HG03139 (cell line): ENCODE measurements at regions not wholly inside any gene's neighbourhood (a gene's known extent, or its start where the extent isn't known, plus 50 kb on each side); places are given as distances from the start of the nearest gene placed in this dataset.

Experiments used
- ATAC-seq: cut with Tn5 transposase; IDR thresholded peaks from one replicate; pipeline ENCODE4 v1.9.1; 2021; ENCODE audit not compliant: unreplicated experiment

DNA sequence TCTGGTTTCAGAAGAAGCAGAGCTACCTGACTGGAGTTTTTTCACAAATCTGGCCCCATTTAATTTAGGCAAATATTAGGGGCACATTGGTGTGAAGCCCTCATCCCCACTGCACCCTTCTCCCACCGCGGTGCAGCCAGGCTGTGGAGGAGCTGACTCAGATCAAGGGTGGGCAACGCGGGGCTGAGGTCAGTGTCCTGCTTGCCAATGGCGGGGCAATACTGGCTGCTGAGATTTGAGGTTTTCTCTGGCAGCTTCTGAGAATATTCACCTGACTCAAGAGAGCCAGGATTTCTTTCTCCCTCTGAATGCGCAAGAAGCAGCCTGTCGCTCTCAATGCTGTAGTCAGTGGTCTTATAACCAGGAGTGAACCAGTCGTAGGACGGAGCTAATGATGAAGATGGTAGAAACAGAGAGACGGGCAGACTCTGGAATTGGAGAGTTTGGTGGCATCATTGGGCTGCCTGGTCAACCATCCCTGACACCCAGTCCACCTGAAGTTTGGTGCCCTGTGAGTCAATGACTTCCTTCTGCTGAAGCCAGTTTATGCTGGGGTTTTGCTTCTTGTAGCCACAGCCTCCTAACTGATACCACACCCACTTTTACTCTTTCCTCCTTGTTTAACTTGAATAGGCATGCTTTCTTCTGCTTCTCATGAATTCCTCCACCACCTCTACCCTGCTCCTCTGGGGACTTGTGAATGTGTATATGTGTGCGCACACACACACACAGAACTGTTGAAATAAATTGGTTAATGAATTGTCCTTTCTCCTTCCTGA, 123.7 kb upstream of the CTBP2 start:
- ATAC-seq = no peak

DNA sequence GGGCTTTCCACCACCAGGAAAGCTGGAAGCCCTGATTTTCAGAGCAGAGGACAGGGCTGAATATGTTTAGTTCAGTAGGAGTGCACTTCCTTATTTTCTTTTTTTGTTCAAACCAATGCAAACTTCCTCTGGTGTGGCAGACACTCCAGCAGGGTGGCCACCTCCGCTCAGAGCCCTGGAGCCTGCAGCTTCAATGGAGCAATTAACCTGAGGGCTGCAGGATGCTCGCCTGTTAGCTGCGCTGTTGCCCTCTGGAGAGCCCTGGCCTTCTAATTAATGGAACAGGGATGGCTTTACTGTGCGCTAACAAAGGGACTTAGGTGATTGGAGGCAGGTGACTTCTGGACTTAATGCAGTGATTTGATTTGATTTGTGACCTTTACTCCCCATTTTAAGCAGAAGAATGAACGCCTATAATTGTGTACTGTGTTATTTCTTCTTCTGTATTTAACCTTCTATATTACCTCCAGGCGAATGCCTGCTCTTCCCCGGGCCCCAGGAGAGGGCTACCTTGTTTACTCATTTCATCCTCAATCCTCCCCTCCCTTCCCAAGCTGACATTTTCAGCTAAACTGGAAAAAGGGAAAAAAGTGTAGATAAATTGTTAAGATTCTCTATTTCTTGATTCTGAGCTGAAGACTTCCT, 123.0 kb upstream of the CTBP2 start:
- no peak for ATAC-seq

DNA sequence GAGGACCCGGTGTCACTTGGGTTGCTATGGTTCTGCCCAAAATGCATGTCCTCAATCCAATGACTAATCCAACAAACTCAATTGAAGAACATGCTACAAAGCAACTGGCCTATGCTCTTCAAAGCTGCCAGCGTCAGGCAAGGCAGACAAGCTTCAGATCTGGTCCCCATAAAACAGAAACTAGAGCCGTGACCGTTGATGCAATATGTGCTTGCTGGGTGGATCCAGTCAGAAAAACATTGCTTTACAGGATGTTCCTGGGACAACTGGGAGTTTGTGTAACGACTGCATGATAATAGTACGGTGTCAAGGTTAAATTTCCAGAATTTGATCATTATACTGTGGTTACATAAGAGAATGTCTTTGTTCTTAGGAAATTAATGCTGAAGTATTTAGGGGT, 120.7 kb upstream of the CTBP2 start:
- ATAC-seq = no peak

DNA sequence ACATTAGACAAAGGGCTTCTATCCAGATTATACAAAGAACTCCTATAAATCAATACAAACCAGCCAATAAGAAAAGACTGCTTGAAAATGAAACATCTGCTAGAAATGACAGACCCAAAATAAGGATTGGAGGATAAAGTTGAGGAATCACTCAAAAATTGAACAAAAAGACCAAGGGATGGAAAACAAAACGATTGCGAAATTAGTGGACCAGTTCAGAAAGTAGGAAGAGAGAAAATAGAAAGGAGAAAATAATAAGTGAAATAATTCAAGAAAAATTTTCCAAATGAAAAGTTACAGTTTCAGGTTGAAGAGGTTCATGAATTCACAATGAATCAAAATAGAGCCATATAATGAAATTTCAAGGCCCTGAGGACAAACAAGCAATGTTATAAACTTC, 115.8 kb upstream of the CTBP2 start:
- no peak for ATAC-seq

DNA sequence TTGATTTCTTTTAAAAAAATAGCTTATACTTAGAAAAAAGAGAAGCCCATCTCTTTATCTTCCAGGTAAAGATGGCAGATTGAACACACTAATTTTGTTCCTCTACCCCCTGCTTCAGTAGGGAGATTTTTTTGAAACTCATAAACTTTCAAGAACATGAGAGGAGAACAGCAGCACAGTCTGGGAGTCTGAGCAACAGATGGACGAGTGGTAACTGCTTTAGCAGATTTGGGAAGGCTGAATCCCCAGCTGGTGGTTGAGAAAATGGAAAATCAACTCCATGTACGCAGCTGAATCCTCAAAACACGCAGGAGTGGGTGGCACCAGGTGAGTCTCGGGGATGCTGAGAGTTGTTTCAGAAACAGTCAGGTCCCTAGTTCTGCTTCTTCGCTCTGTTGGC, 114.6 kb upstream of the CTBP2 start:
- ATAC-seq = no peak

DNA sequence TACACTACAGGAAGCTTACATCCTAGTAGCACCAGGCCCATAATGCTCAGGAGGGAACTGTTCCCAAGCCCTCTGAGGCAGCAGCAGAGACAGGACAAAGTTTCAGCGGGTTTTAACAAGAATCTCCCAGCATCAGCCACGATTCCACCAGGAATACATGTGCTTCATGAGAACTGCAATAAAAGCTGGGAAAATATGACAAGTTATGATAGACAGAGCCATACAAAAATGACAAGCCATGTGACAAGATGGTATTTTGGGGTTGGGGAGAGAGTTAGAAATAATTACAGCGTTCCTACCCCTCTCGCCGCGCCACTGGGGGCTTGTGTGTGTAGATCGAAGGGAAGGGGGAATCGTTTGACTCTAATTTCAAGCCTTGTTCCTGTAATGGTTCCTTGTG, 112.7 kb upstream of the CTBP2 start:
- no peak for ATAC-seq

DNA sequence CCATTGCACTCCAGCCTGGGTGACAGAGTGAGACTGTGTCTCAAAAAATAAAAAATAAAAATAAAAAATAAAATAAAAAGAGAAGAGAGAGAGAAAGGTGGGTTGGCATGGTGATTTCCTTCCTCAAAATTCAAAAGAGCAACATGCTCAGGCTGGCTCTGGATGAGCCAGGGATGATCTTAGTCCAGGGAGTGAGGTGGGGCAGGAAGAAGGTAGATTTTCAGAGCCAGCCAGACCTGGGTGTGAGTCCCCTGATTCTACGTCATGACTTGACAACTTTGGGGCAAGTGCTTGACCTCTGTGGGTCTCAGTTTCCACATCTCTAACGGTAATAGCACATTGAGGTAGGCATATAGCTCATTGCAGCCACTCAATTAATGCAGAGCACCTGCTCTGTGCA, 109.4 kb upstream of the CTBP2 start:
- no peak for ATAC-seq

DNA sequence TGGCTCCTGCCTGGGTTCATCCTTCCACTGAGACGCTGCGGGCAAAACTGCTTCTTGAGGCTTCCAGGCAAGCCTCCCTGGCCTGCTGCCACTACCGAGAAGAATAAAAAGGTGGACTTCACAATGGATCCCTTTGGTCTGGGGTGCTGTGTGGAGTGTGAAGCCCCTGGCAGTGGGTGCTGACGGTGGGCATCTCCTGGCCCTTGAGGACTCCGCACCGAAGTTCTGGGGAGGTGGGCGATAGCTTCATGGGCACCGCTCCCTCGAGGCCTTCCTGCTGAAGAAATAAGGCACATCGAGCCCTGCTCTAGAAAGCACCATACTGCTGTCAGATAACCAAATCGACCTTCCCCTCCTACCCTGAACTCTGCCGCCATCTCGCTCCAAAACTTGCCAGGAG, 106.6 kb upstream of the CTBP2 start:
- ATAC-seq = no peak

DNA sequence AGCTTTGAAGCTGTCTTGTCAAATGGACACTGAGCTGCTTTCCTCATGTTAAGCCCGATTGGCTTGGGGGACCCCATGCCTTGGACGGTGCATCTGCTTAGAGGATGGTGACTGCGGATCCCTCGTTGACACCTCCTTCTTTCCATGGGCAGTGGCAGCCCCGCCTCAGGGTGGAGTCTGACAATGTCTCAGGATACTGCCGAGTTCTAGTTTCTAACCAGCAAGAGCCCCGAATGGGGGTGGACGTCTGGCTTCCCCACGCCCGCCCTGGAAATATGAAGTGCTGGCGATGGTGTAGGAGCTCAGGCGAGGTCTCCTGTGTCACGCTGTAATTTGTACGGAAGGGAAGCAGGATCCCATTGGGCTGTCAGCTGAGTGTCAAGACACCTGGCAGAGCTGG, 106.2 kb upstream of the CTBP2 start:
- no peak for ATAC-seq

DNA sequence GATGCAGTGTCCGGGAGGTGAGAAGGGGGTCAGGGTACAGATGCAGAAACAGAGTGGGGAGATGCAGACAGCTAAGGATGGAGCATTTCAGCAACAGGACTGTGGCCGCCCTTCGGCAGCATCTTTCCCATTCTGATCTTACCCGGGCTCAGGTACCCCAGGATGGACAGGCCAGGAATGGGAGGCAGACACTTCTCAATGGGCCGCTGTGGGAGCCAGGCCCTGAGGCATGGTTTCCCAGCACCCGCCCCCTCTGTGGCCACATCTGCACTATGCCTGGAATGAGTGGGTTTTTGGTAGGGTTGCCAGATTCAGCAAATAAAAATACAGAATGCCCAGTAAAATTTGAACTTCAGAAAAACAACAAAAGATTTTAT, 105.2 kb upstream of the CTBP2 start:
- no peak for ATAC-seq

DNA sequence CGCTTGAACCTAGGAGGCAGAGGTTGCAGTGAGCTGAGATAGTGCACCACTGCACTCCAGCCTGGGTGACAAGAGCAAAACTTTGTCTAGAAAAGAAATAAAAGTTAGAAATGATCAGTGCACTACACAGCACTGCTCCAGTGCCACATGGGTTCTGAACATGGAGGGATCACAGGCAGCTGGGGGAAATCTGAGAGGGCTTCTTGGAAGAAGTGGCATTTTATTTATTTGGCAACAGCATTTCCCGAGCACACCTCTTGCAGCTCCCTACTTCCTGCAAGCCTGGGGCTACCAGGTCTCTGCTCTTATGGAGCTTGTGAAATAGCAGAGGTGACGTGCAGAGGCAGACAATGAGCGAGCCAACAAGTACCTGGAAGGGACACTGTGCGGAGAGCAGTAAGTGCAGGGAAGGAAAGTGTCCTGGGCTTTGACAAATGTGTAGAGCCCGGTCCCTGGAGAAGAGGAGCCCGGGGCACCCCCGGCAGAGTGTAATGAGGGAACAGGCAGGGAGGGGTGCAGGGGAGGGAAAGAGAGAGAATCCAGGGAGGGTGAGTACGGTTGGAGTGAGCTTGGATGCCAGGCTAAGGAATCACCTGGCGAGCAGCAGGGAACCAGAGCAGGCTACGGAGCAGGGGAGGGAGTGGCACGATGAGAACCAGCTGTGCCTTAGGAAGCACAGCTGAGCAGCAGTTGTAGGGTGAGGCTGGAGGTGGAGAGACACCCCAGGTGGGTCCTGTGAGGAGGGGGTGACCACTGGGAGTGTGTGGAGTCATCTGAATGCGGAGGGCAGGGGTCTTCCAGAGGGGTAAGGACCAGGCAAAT, 104.6 kb upstream of the CTBP2 start:
- no peak for ATAC-seq

DNA sequence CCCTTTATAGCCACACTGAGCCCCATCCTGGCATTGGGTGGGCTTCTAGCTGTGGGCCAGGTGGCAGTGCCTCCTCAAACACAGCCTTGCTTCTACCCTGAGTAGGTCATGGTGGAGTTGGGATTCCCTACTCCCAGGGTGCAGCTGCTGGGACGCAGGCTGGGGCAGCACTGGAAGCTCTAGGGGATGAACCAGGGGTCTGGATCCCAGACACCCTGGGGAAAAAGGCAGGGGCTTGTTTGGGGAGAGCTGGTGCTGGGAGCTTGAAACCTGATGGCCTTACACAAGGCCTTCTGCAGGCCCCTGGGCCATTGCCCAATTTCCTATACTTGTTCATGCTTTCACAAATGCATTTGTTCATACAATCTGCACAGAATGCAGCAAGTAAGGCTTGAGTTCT, 103.7 kb upstream of the CTBP2 start:
- ATAC-seq = no peak

DNA sequence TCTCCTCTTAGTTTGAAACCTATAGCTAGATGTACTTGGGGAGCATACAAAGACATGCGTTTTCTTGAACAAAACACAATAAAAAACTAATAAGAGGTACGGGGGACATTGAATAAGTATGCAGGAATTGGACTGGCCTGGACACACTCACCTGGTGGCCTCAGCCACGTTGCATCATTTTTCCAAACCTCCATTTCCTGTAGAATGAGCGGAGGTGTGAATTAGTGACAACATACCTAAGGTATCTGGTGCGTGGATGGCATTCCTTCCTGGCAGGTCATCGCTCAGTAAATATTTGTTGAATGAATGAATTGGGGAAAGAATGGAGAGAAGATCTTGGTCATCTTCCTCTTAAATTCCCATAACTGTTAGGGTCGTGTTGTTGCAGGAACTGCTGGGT, 103.2 kb upstream of the CTBP2 start:
- no peak for ATAC-seq

DNA sequence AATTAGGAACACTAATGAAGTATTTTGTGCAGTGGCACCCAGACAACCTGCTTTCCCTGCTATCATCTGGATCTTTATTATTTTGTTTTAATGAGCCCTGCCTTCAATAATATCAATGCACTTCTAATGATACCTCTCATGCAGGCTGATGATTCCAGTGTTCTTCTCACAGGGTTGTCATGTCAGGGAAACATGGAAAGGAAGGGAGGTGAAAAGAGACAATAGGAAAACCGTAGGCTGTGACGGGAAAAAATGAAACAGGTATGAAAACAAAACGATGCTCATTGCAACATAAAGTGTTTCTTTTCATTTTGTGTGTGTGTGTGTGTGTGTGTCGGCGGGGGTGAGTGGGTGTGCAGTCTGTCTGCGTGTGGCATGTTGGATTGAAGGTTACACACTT, 102.6 kb upstream of the CTBP2 start:
- no peak for ATAC-seq

DNA sequence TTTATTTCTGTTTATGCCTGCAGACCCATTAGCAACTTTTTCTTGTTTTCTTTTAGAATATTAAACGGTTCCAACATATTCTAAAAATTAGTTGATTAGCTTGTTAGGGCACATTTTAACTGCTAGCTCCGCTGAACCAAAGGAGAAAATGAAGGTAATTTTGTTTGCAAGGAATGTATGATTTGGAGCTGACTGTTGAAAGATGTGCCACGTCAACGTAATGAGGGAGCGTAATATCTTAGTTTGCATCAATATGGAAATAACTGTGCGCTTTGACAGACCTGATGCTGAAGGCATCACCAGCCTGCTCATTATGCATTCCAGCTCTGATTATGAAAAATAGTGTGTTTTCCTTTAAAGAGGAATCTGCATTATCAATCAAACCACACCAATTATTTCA, 102.0 kb upstream of the CTBP2 start:
- no peak for ATAC-seq

DNA sequence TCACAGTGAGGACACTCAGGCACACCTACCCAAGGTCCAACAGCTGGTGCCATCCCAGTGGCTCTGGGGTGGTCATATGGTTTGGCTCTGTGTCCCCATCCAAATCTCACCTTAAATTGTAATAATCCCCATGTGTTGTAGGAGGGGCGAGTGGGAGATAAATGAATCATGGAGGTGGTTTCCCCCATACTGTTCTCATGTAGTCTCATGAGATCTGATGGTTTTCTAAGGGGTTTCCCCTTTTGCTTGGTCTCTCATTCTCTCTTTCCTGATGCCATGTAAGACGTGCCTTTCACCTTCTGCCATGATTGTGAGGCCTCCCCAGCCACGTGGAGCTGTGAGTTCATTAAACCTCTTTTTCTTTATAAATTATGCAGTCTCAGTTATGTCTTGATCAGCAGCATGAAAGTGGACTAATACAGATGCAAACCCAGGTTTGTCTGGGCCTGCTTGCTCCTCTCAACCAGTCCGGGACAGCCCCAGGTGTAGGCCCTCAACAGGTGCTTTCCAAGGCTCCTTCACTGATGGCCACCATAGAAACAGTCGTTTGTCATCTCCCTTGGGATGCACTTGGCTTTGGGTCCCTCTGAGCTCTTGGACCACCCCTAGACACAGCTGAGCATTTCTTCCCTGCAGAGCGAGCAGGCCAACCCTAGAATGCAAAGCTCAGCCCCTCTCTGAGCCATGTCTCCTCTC, 101.3 kb upstream of the CTBP2 start:
- no peak for ATAC-seq

DNA sequence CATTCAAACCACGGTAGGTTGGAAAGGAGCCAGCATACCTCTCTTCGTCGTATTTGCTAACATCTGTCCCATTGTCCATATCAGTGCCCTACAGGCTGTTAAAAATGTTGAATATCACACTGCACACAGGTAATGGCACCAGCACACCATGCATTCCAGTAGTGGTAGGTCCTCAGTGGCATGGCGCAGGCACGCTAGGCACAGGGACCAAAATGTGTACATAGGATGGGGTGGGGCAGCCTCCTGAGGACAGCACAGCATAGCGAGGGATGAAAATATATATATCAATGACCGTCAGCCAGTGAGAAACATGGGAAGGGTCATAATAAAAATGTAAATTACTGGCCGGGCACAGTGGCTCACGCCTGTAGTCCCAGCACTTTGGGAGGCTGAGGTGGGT, 99.9 kb upstream of the CTBP2 start:
- ATAC-seq = no peak

DNA sequence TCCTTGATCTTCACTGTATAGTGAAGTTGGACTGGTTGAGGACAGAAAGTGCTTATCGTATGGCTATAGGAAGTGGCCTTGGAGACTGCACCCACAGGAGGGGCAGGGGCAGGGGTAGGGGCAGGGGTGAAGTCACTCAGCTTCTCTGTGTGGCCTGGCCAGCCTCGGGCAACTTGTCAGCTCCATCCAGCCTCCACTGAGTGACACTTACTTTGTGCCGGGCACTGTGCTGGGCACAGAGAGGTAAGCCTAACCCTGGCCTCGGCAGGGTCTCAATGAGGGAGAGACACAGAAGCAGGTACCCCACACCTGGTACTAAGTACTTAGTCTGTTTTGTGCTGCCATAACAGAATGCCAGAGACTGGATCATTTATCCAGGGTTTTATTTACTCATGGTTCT, 99.3 kb upstream of the CTBP2 start:
- no peak for ATAC-seq

DNA sequence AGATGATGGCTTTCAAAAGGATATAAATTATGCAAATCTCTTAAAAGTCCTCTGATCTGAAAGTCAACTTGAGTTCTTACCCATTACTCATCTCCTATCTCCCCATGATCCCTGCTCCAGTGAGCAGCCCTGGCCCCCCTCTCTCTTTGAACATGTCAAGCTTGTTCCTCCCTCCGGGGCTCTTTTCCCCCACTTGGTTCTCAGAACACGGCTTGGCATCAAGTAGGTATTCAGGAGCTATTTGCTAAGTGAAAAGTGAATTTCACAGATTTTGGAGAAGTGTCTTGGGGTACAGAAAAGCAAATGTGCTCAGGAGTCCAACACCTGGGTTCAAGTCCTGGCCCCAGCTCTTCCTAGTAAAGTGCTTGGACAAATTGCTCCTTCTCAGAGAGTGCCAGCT, 98.3 kb upstream of the CTBP2 start:
- ATAC-seq = no peak

DNA sequence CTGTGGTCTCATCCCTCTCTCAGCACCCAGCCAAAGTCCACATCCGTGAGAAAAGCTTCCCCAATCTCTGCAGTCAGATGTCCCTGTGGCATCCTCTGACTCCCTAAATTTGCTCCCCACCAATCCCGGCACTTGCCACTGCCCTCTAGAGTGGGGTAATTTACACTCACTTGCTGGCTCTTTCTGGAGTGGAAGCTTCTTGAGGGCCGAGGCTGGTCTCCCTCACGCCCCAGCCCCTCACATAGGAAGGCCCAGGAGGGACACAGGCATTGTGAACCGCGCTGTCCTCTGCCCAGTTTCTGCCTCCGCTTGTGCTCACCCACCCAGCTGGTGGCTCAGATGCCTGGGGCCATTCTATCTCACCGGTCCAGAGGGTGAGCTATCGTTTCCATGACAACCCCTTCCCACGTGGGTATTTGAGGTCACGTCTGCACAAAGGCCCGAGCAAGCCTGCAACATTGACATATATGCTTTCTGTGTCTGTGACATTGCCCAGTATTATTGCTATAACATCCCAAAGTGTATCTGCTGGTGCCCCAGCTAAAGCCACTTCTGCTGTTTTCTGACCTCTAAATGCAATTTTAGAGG, 97.3 kb upstream of the CTBP2 start:
- no peak for ATAC-seq

DNA sequence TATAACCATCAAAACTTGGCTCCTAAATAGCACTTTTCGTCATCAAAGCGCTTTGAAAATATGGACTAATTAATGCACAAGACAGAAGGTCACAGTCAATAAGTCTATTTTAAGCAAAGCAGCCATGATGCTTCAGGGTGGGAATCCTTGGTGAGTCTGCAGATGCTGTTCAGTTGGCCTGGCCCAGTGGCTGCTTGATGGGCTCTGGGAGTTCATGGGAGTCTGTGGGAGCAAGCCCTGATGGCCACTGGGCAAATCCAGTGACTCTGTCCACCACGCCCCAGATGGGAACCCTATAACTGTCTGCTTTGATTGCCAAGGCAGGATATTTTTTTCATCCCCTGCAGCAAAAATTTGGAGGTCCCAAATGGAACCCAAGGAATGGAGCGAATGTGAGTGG, 95.7 kb upstream of the CTBP2 start:
- no peak for ATAC-seq
